ENCODE measurements at regions not wholly inside any gene's neighbourhood (a gene's known extent, or its start where the extent isn't known, plus 50 kb on each side); places are given as distances from the start of the nearest gene placed in this dataset.

GRCh38 chr10:78971094-78971682 is 97.6 kb upstream of the ZMIZ1 start:
- no peak overlapping the region for H3K27ac ChIP-seq (ENCODE audit: low read depth, low read length, poor library complexity, severe bottlenecking)
- H3K9me2 ChIP-seq (ENCODE audit: insufficient read depth, low read length): no peaks in the 10 kb centered on the region
- H3K4me3 ChIP-seq (ENCODE audit: low read depth, low read length, poor library complexity, severe bottlenecking): no peak overlapping the region
- no peak overlapping the region for H3K4me2 ChIP-seq (ENCODE audit: low read length)
- H3K36me3 ChIP-seq (ENCODE audit: insufficient read depth, low read length): no peaks in the 10 kb centered on the region
- H3K79me2 ChIP-seq (ENCODE audit: insufficient read depth, low read depth, low read length): no peaks in the 10 kb centered on the region
- ChIA-PET POLR2A (no interaction called here), CTCF (ENCODE audit: unreplicated experiment) (no interaction called here)
- H2AFZ ChIP-seq (ENCODE audit: low read length): no peak overlapping the region
- DNase-seq (ENCODE audit: low spot score): no peak
- no TSS peak for BruUV-seq (replicated peaks)
- no peaks in the 10 kb centered on the region for H3K9me3 ChIP-seq (ENCODE audit: low read length)
- TF ChIP-seq CTCF (conservative IDR thresholded peaks at IDR 0.05; ENCODE audit: low read length) (peak; percentile 54), EZH2phosphoT487 (IDR thresholded peaks at IDR 0.05; ENCODE audit: borderline replicate concordance, low read depth, low read length) (no peak)
- intact Hi-C loops (cut with micrococcal nuclease; ENCODE audit: unreplicated experiment): loop anchor here (5.0 kb wide), 1 partner anchor 96 kb away; the partner anchor contains the start of gene ZMIZ1
- H4K20me1 ChIP-seq (ENCODE audit: insufficient read depth, low read length): no peaks in the 10 kb centered on the region
- peaks cover 19% of the 10 kb centered on the region for H3K4me1 ChIP-seq (ENCODE audit: insufficient read depth, low read length, poor library complexity, severe bottlenecking)

DNA sequence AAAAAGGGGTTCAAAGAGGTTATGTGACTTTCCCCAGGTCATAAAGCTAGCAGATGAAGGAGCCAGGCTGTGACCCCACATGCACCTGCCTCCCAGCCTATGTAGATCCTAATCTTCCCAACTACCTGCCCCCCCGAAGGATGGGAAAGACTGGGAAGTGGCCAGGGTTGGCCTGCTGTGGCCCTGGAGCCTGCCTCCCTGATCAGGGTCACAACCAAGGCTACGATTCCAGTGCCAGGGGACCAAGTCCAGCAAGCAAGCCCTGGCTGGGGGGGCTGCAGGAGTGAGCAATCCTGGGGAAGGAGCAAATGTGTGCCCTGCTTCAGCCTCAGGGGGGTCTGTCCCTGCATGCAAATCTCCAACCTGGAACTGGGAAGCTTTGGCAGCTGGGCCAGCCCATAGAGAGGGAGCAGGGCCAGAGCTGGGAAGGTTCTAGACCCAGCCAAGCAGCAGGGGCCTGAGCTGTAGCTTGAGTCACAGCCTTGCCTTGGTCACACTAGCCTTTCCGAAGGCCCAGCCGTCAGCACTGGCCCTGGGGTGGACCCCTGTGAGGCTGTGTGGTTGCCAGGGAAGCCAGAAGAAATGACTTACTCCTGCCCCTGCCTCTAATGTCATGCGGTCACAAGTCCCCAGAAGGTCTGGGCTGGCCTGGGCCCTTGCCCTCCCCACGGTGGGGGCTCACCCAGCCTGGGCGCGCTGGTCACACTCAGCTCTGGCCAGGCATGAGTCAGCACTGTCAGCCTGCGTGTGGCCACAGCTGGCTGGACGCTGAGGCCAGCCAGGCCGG is 96.4 kb upstream of the ZMIZ1 start:
- ChIA-PET CTCF (ENCODE audit: unreplicated experiment) (no interaction called here), POLR2A (interaction anchor here (0.6 kb wide), 1 partner anchor 297 kb away, joined by 3 read pairs; no protein-coding TSS in a partner anchor)
- TF ChIP-seq EZH2phosphoT487 (IDR thresholded peaks at IDR 0.05; ENCODE audit: borderline replicate concordance, low read depth, low read length) (no peak), CTCF (conservative IDR thresholded peaks at IDR 0.05; ENCODE audit: low read length) (no peak)
- Histone ChIP-seq H4K20me1 (ENCODE audit: insufficient read depth, low read length) (no peaks in the 10 kb centered on the region), H3K4me1 (ENCODE audit: insufficient read depth, low read length, poor library complexity, severe bottlenecking) (peaks cover 19% of the 10 kb centered on the region), H3K4me2 (ENCODE audit: low read length) (peak overlapping the region; percentile 96; the same call in 1 of the 2 replicates), H3K27ac (ENCODE audit: low read depth, low read length, poor library complexity, severe bottlenecking) (no peak overlapping the region), H2AFZ (ENCODE audit: low read length) (no peak overlapping the region), H3K9me3 (ENCODE audit: low read length) (no peaks in the 10 kb centered on the region), H3K79me2 (ENCODE audit: insufficient read depth, low read depth, low read length) (no peaks in the 10 kb centered on the region), H3K4me3 (ENCODE audit: low read depth, low read length, poor library complexity, severe bottlenecking) (no peak overlapping the region), H3K36me3 (ENCODE audit: insufficient read depth, low read length) (no peaks in the 10 kb centered on the region), H3K9me2 (ENCODE audit: insufficient read depth, low read length) (no peaks in the 10 kb centered on the region)
- no peak for DNase-seq (ENCODE audit: low spot score)
- BruUV-seq (replicated peaks): no TSS peak
- intact Hi-C loops (cut with micrococcal nuclease; ENCODE audit: unreplicated experiment): loop anchor here (5.0 kb wide), 1 partner anchor 95 kb away; the partner anchor contains the start of gene ZMIZ1

All from OCI-LY7 (cell line).